HFFc6 (cell line): ENCODE measurements at regions not wholly inside any gene's neighbourhood (a gene's known extent, or its start where the extent isn't known, plus 50 kb on each side); places are given as distances from the start of the nearest gene placed in this dataset.

Experiments used
- DNase-seq: peaks from one replicate; pipeline ENCODE4 v3.0.0-alpha.2; 2018
- H3K27ac Mint-ChIP-seq: 2 replicates; pipeline ENCODE4 v1.8.0; 2020; ENCODE audit warnings: mild to moderate bottlenecking, mixed read lengths
- H3K27me3 Mint-ChIP-seq: 2 replicates; pipeline ENCODE4 v1.8.0; 2021; ENCODE audit warnings: mild to moderate bottlenecking, moderate library complexity, mixed read lengths; ENCODE audit not compliant: insufficient read depth
- H3K36me3 Mint-ChIP-seq: 2 replicates; pipeline ENCODE4 v1.8.0; 2021; ENCODE audit warnings: low read depth, mixed read lengths
- H3K4me1 Mint-ChIP-seq: 2 replicates; pipeline ENCODE4 v1.8.0; 2020; ENCODE audit warnings: low read depth, mixed read lengths
- H3K4me3 Mint-ChIP-seq: 2 replicates; pipeline ENCODE4 v1.8.0; 2020; ENCODE audit warnings: mild to moderate bottlenecking, moderate library complexity, mixed read lengths
- H3K9me3 Mint-ChIP-seq: 2 replicates; pipeline ENCODE4 v1.8.0; 2020; ENCODE audit warnings: mild to moderate bottlenecking, mixed read lengths
- CTCF ChIP-seq: fragments of 200-600 bp; sonication (generic); IDR thresholded peaks from 2 replicates; pipeline ENCODE4 v1.5.0; 2021; ENCODE audit warnings: antibody characterized with exemption, mild to moderate bottlenecking

GRCh38 chr18:41009926-41010325, 945.1 kb upstream of the PIK3C3 start:
- TF ChIP-seq CTCF, result no peak
- no peak overlapping the region for H3K4me3 Mint-ChIP-seq
- no peaks in the 10 kb centered on the region for H3K27me3 Mint-ChIP-seq
- no peaks in the 10 kb centered on the region for H3K4me1 Mint-ChIP-seq
- no peak overlapping the region for H3K27ac Mint-ChIP-seq
- no peaks in the 10 kb centered on the region; the same call in 1 of the 2 replicates for H3K36me3 Mint-ChIP-seq
- H3K9me3 Mint-ChIP-seq, result peaks cover 13% of the 10 kb centered on the region
- DNase-seq, result no peak

GRCh38 chr18:41004324-41004723, 950.7 kb upstream of the PIK3C3 start:
- TF ChIP-seq CTCF, result no peak
- H3K4me1 Mint-ChIP-seq, result no peaks in the 10 kb centered on the region
- H3K27ac Mint-ChIP-seq, result no peak overlapping the region
- peaks cover 2% of the 10 kb centered on the region; the same call in 1 of the 2 replicates for H3K9me3 Mint-ChIP-seq
- no peak for DNase-seq
- H3K36me3 Mint-ChIP-seq, result no peaks in the 10 kb centered on the region
- no peaks in the 10 kb centered on the region for H3K27me3 Mint-ChIP-seq
- H3K4me3 Mint-ChIP-seq, result no peak overlapping the region

- no peaks in the 10 kb centered on the region for H3K36me3 Mint-ChIP-seq
- H3K4me1 Mint-ChIP-seq, result no peaks in the 10 kb centered on the region
- no peak for DNase-seq
- H3K27me3 Mint-ChIP-seq, result no peaks in the 10 kb centered on the region
- TF ChIP-seq CTCF, result no peak
- H3K4me3 Mint-ChIP-seq, result no peak overlapping the region
- peaks cover 5% of the 10 kb centered on the region; the same call in 1 of the 2 replicates for H3K9me3 Mint-ChIP-seq
- no peak overlapping the region for H3K27ac Mint-ChIP-seq
Observed at GRCh38 chr18:40995529-40995928, 959.5 kb upstream of the PIK3C3 start.

GRCh38 chr18:40993363-40993762, 961.7 kb upstream of the PIK3C3 start:
- no peaks in the 10 kb centered on the region for H3K36me3 Mint-ChIP-seq
- H3K9me3 Mint-ChIP-seq, result peaks cover 5% of the 10 kb centered on the region; the same call in 1 of the 2 replicates
- H3K4me3 Mint-ChIP-seq, result no peak overlapping the region
- no peak for DNase-seq
- no peak for TF ChIP-seq CTCF
- H3K27ac Mint-ChIP-seq, result no peak overlapping the region
- no peaks in the 10 kb centered on the region for H3K4me1 Mint-ChIP-seq
- 0 out of 2 replicates have a peak, but pooled peaks cover 2% of the 10 kb centered on the region for H3K27me3 Mint-ChIP-seq

- Mint-ChIP-seq H3K36me3 (no peaks in the 10 kb centered on the region), H3K4me3 (no peak overlapping the region), H3K4me1 (no peaks in the 10 kb centered on the region), H3K27ac (no peak overlapping the region), H3K9me3 (peaks cover 4% of the 10 kb centered on the region; the same call in 1 of the 2 replicates), H3K27me3 (0 out of 2 replicates have a peak, but pooled peaks cover 2% of the 10 kb centered on the region)
- no peak for DNase-seq
- no peak for TF ChIP-seq CTCF
Observed at GRCh38 chr18:40987581-40987980, 967.5 kb upstream of the PIK3C3 start.

GRCh38 chr18:40985436-40985835, 969.6 kb upstream of the PIK3C3 start:
- TF ChIP-seq CTCF, result no peak
- Mint-ChIP-seq H3K4me3 (no peak overlapping the region), H3K36me3 (no peaks in the 10 kb centered on the region), H3K4me1 (no peaks in the 10 kb centered on the region), H3K27me3 (0 out of 2 replicates have a peak, but pooled peaks cover 2% of the 10 kb centered on the region), H3K27ac (no peak overlapping the region), H3K9me3 (peaks cover 4% of the 10 kb centered on the region; the same call in 1 of the 2 replicates)
- no peak for DNase-seq
